ENCODE measurements at regions not wholly inside any gene's neighbourhood (a gene's known extent, or its start where the extent isn't known, plus 50 kb on each side); places are given as distances from the start of the nearest gene placed in this dataset.

- H3K27ac ChIP-seq (ENCODE audit: low read length), result no peak overlapping the region
- no peak overlapping the region for H3K4me2 ChIP-seq (ENCODE audit: low read length)
These were observed 62.2 kb downstream of the ACTL7B start for GRCh38 chr9:108793573-108793972.

DNA sequence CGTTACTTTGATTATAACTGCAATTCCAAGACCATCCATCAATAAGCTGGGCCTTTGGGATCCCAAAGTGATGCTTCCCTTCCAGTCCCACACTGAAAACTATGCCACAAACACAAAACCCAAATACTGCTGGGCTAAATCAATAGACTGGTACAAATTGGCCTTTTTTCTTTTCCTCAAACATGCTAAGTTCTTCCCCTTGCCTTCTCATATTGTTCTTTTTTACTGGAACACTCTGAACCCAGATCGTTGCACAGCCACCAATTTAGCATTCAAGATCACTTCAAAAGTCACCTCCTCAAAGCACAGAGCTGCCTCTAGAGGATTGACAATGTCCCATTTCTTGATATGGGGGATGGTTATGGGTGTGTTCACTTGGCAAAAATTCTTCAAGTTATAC, 66.0 kb downstream of the ACTL7B start:
- Histone ChIP-seq H3K27ac (ENCODE audit: low read length) (no peak overlapping the region), H3K36me3 (replicated peaks; ENCODE audit: low read depth, low read length) (no peaks in the 10 kb centered on the region), H3K4me1 (ENCODE audit: low read length) (no peaks in the 10 kb centered on the region), H3K27me3 (ENCODE audit: low read depth, low read length) (no peaks in the 10 kb centered on the region; the same call in 1 of the 2 replicates), H3K9me3 (ENCODE audit: insufficient read depth, low read length) (no peaks in the 10 kb centered on the region), H3K4me3 (ENCODE audit: low read length) (no peak overlapping the region), H2AFZ (ENCODE audit: low read depth, low read length) (no peak overlapping the region), H3K9ac (ENCODE audit: low read length) (no peak overlapping the region), H3K79me2 (ENCODE audit: low read length) (no peaks in the 10 kb centered on the region), H4K20me1 (ENCODE audit: insufficient read depth, low read length) (no peaks in the 10 kb centered on the region), H3K4me2 (ENCODE audit: low read length) (no peak overlapping the region)
- TF ChIP-seq EZH2phosphoT487 (IDR thresholded peaks at IDR 0.05; ENCODE audit: low read depth) (no peak), CTCF (IDR thresholded peaks at IDR 0.05; ENCODE audit: low read depth, low read length) (no peak)

More at GRCh38 chr9:108793573-108793972, 62.2 kb downstream of the ACTL7B start:
- H3K79me2 ChIP-seq (ENCODE audit: low read length), result no peaks in the 10 kb centered on the region
- no peak for TF ChIP-seq CTCF (IDR thresholded peaks at IDR 0.05; ENCODE audit: low read depth, low read length)
- no peak for TF ChIP-seq EZH2phosphoT487 (IDR thresholded peaks at IDR 0.05; ENCODE audit: low read depth)
- no peak overlapping the region for H3K9ac ChIP-seq (ENCODE audit: low read length)
- no peak overlapping the region for H2AFZ ChIP-seq (ENCODE audit: low read depth, low read length)
- H4K20me1 ChIP-seq (ENCODE audit: insufficient read depth, low read length), result no peaks in the 10 kb centered on the region
- no peak overlapping the region for H3K4me3 ChIP-seq (ENCODE audit: low read length)
- no peaks in the 10 kb centered on the region for H3K36me3 ChIP-seq (replicated peaks; ENCODE audit: low read depth, low read length)
- no peaks in the 10 kb centered on the region for H3K4me1 ChIP-seq (ENCODE audit: low read length)
- no peaks in the 10 kb centered on the region; the same call in 1 of the 2 replicates for H3K27me3 ChIP-seq (ENCODE audit: low read depth, low read length)
- no peaks in the 10 kb centered on the region for H3K9me3 ChIP-seq (ENCODE audit: insufficient read depth, low read length)

DNA sequence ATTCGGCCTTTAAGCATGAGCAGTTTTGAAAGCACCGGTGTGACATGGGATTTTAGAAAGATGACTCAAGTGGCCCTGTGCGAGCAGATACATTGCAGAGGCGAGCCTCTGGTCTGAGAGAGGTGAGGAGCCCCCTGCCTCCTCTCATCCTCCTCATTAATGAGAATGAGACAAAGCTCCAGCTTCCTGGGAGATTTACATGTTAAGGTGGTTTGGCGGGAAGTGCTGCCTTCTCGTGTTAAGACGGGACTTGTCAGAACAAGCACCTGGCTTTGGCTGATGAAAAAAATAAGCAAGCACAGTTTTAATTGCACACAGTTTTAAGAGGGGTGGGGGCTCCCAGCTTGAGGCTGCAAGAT, 68.1 kb downstream of the ACTL7B start:
- no peak overlapping the region for H3K9ac ChIP-seq (ENCODE audit: low read length)
- no peak overlapping the region for H3K27ac ChIP-seq (ENCODE audit: low read length)
- no peak overlapping the region for H3K4me2 ChIP-seq (ENCODE audit: low read length)

More for the DNA sequence above, 68.1 kb downstream of the ACTL7B start:
- TF ChIP-seq CTCF (IDR thresholded peaks at IDR 0.05; ENCODE audit: low read depth, low read length), result no peak
- TF ChIP-seq EZH2phosphoT487 (IDR thresholded peaks at IDR 0.05; ENCODE audit: low read depth), result no peak
- H3K79me2 ChIP-seq (ENCODE audit: low read length), result no peaks in the 10 kb centered on the region
- H2AFZ ChIP-seq (ENCODE audit: low read depth, low read length), result no peak overlapping the region
- H3K9me3 ChIP-seq (ENCODE audit: insufficient read depth, low read length), result no peaks in the 10 kb centered on the region
- peaks cover 7% of the 10 kb centered on the region; the same call in 1 of the 2 replicates for H3K27me3 ChIP-seq (ENCODE audit: low read depth, low read length)
- no peaks in the 10 kb centered on the region for H4K20me1 ChIP-seq (ENCODE audit: insufficient read depth, low read length)
- H3K4me1 ChIP-seq (ENCODE audit: low read length), result no peaks in the 10 kb centered on the region
- no peak overlapping the region for H3K4me3 ChIP-seq (ENCODE audit: low read length)
- no peaks in the 10 kb centered on the region for H3K36me3 ChIP-seq (replicated peaks; ENCODE audit: low read depth, low read length)
